ENCODE measurements at regions not wholly inside any gene's neighbourhood (a gene's known extent, or its start where the extent isn't known, plus 50 kb on each side); places are given as distances from the start of the nearest gene placed in this dataset.

GRCh38 chr2:12314127-12314760, 402.5 kb upstream of the TRIB2 start:
- no peak for DNase-seq (ENCODE audit: low read depth in 2 of 2)

GRCh38 chr2:12315224-12315623, 401.5 kb upstream of the TRIB2 start:
- DNase-seq (ENCODE audit: low read depth in 2 of 2): no peak

- no peak for DNase-seq (ENCODE audit: low read depth in 2 of 2)
Measured at GRCh38 chr2:12316476-12316875, 400.3 kb upstream of the TRIB2 start.

GRCh38 chr2:12317286-12317685, 399.4 kb upstream of the TRIB2 start:
- no peak for DNase-seq (ENCODE audit: low read depth in 2 of 2)

GRCh38 chr2:12317814-12318426, 398.8 kb upstream of the TRIB2 start:
- no peak for DNase-seq (ENCODE audit: low read depth in 2 of 2)

- DNase-seq (ENCODE audit: low read depth in 2 of 2): no peak
Measured at GRCh38 chr2:12318427-12319057, 398.2 kb upstream of the TRIB2 start.

GRCh38 chr2:12320027-12320734, 396.6 kb upstream of the TRIB2 start:
- DNase-seq (ENCODE audit: low read depth in 2 of 2): no peak

GRCh38 chr2:12320991-12321641, 395.6 kb upstream of the TRIB2 start:
- DNase-seq (ENCODE audit: low read depth in 2 of 2): no peak

- no peak for DNase-seq (ENCODE audit: low read depth in 2 of 2)
Measured at GRCh38 chr2:12321886-12322285, 394.9 kb upstream of the TRIB2 start.

GRCh38 chr2:12325806-12326205, 390.9 kb upstream of the TRIB2 start:
- DNase-seq (ENCODE audit: low read depth in 2 of 2): no peak

GRCh38 chr2:12326449-12327190, 390.1 kb upstream of the TRIB2 start:
- DNase-seq (ENCODE audit: low read depth in 2 of 2): no peak

- DNase-seq (ENCODE audit: low read depth in 2 of 2): no peak
Measured at GRCh38 chr2:12330916-12331315, 385.8 kb upstream of the TRIB2 start.

GRCh38 chr2:12331698-12332097, 385.0 kb upstream of the TRIB2 start:
- no peak for DNase-seq (ENCODE audit: low read depth in 2 of 2)

GRCh38 chr2:12333293-12333692, 383.4 kb upstream of the TRIB2 start:
- DNase-seq (ENCODE audit: low read depth in 2 of 2): no peak

- no peak for DNase-seq (ENCODE audit: low read depth in 2 of 2)
Measured at GRCh38 chr2:12334412-12334966, 382.2 kb upstream of the TRIB2 start.

- no peak for DNase-seq (ENCODE audit: low read depth in 2 of 2)
Measured at GRCh38 chr2:12335131-12335530, 381.6 kb upstream of the TRIB2 start.

- DNase-seq (ENCODE audit: low read depth in 2 of 2): no peak
Measured at GRCh38 chr2:12335995-12336394, 380.7 kb upstream of the TRIB2 start.

- no peak for DNase-seq (ENCODE audit: low read depth in 2 of 2)
Measured at GRCh38 chr2:12338946-12339697, 377.6 kb upstream of the TRIB2 start.

GRCh38 chr2:12340164-12340563, 376.6 kb upstream of the TRIB2 start:
- no peak for DNase-seq (ENCODE audit: low read depth in 2 of 2)

- no peak for DNase-seq (ENCODE audit: low read depth in 2 of 2)
Measured at GRCh38 chr2:12341215-12341614, 375.5 kb upstream of the TRIB2 start.
